ENCODE measurements at regions not wholly inside any gene's neighbourhood (a gene's known extent, or its start where the extent isn't known, plus 50 kb on each side); places are given as distances from the start of the nearest gene placed in this dataset.

DNA sequence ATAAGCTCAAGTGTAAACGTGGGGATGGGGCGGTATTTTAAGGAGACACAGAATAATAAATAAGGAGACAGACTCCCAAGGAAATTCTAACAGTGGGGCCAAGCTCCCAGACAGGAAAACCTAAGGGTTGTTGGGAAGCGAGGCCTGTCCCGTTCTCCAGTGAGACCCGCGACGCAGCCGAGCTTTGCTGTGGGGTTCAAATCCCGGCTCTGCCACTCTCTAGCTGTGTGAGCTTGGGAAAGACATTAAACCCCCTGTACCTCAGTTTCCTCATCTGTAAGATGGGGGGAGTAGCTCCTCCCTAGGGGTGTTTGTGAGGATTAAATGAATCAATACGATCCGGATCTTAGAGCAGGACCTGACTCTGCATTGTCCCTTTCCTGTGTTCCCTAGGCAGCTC lies 106.8 kb downstream of the TRIM29 start:
- H3K4me3 ChIP-seq (ENCODE audit: low read depth, low read length) = no peak overlapping the region
- DNase-seq (ENCODE audit: low read depth, low spot score) = no peak
- POLR2A ChIA-PET = no interaction called here
- CTCF ChIA-PET = no interaction called here
- TF ChIP-seq, protein P1, sequence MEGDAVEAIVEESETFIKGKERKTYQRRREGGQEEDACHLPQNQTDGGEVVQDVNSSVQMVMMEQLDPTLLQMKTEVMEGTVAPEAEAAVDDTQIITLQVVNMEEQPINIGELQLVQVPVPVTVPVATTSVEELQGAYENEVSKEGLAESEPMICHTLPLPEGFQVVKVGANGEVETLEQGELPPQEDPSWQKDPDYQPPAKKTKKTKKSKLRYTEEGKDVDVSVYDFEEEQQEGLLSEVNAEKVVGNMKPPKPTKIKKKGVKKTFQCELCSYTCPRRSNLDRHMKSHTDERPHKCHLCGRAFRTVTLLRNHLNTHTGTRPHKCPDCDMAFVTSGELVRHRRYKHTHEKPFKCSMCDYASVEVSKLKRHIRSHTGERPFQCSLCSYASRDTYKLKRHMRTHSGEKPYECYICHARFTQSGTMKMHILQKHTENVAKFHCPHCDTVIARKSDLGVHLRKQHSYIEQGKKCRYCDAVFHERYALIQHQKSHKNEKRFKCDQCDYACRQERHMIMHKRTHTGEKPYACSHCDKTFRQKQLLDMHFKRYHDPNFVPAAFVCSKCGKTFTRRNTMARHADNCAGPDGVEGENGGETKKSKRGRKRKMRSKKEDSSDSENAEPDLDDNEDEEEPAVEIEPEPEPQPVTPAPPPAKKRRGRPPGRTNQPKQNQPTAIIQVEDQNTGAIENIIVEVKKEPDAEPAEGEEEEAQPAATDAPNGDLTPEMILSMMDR (IDR thresholded peaks at IDR 0.05; ENCODE audit: insufficient read depth, low read length, missing control alignments) = no peak

DNA sequence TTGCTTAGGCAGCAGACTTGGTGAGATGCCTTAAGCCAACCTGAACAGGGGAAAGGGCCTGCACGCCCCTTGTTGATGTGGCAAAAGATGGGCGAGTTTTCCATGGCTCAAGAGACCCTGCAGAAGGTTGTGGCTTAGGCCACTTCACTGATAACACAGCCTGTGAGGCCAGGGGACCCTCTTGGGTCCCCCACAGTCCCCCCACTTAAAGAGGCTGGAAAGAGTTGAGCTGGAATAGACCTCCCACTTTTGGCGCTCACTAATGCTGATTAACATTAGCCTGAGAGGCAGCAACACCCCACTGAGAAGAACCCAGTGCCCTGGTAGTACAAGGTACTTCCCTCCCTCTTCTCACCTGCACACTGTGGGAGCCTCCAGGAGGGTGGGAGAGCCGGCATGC lies 107.5 kb downstream of the TRIM29 start:
- POLR2A ChIA-PET = no interaction called here
- no peak overlapping the region for H3K4me3 ChIP-seq (ENCODE audit: low read depth, low read length)
- TF ChIP-seq, protein P1 (IDR thresholded peaks at IDR 0.05; ENCODE audit: insufficient read depth, low read length, missing control alignments) = no peak
- CTCF ChIA-PET = no interaction called here
- DNase-seq (ENCODE audit: low read depth, low spot score) = no peak

DNA sequence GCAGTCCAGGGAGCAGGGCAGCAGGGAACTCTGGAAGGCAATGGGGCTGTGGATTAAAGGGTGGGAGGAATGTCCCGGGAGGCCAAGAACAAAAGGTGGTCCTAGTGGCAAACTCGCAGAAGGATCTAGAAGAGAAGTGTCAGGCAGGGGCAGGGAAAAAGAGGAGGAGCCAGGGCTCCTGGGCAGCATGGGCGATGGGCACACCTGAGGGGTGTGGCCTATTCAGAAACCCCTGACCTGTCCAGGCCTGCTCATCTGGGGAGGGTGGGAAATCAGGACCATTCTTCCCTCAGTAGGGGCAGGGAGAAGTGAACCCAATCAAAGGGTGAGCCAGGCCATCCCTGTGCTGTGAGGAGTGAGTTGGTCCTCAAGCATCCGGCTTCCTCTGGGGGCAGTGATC lies 108.6 kb downstream of the TRIM29 start:
- POLR2A ChIA-PET = no interaction called here
- H3K4me3 ChIP-seq (ENCODE audit: low read depth, low read length) = no peak overlapping the region
- no peak for DNase-seq (ENCODE audit: low read depth, low spot score)
- TF ChIP-seq, protein P1 (IDR thresholded peaks at IDR 0.05; ENCODE audit: insufficient read depth, low read length, missing control alignments) = no peak
- CTCF ChIA-PET = no interaction called here

DNA sequence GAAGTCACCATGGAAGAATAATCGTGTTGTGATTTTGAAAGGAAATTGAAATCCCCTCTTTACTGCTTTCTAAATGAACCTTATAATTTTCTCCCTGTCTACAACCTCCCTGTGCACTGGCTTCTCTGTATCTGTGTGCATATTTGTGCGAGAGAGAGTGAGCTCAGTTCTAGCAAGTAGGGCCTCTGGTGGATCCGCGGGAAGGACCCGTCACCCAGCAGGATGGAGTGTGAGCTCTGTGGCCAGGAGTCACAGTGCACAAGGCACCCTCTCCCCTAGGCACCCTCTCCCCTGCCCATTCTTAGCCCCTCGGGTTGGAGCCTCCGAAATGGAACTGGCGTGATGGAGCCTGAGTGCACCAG lies 109.0 kb downstream of the TRIM29 start:
- no peak for DNase-seq (ENCODE audit: low read depth, low spot score)

DNA sequence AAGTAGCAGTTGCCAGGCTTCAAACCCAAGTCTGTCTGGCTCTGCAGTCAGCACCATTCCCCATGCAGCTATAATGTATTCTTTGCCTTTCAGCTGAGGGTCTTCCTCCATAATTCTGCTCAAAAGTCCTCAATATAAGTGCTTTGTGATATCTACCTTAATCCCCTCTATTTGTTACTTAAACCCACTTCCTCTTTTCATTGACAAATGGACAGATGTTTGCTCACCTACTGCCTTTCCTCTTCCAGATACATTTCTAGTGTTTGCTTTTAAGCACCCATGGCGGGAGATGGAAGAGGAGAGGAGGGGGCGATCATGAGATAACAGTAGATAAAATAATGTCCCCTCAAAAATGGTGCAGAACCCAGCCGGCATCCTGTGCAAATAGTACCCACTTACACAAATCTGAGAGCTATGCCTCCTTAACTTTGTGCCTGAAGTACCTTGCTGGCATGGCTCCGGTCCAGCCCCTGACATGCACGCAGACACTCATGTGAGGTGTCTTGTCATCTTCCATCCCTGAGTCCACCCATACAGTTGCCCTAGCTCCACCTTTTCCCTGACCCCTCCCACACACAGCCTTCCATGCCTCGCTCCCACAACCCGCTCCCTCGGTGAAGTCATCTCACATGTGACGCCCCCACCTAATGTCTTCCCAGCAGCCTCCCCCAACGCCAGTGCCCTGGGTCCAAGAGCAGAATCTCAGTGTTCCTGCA lies 109.6 kb downstream of the TRIM29 start:
- POLR2A ChIA-PET = no interaction called here
- TF ChIP-seq, protein P1 (IDR thresholded peaks at IDR 0.05; ENCODE audit: insufficient read depth, low read length, missing control alignments) = no peak
- CTCF ChIA-PET = no interaction called here
- DNase-seq (ENCODE audit: low read depth, low spot score) = no peak
- H3K4me3 ChIP-seq (ENCODE audit: low read depth, low read length) = no peak overlapping the region

More for the DNA sequence above, 109.0 kb downstream of the TRIM29 start:
- ChIA-PET CTCF (no interaction called here), POLR2A (no interaction called here)
- TF ChIP-seq, protein P1 (IDR thresholded peaks at IDR 0.05; ENCODE audit: insufficient read depth, low read length, missing control alignments) = no peak
- no peak overlapping the region for H3K4me3 ChIP-seq (ENCODE audit: low read depth, low read length)

DNA sequence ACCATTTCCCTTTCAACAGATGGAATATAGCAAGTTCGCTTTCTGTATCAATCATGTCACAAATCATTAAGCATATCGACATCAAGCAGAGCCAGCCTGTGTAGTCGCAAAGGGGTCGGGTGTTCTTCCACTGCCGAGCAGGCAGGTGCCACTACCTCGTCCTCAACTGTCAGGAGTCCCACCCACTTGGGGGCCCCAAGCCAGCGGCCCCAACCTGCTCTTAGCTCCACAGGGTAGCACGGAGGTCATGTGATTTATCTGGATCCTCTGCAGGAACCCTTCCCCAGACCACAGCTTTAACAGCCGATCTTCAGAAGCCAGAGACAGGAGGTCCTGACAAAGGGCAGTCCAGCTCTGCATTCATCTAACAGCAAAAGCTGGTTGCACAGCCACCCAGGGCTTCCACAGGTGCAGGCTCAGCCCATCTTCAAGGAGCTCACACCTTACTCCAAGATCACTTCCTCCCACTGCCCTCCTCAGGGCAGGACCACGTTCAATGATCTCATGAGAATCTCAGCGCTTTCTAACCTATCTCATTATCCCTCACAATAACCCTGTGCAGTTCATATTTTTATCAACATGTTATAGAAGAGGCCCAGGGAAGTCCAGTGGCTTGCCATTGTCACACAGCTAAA lies 110.2 kb downstream of the TRIM29 start:
- TF ChIP-seq, protein P1 (IDR thresholded peaks at IDR 0.05; ENCODE audit: insufficient read depth, low read length, missing control alignments) = no peak
- POLR2A ChIA-PET = no interaction called here
- no peak for DNase-seq (ENCODE audit: low read depth, low spot score)
- CTCF ChIA-PET = no interaction called here
- H3K4me3 ChIP-seq (ENCODE audit: low read depth, low read length) = no peak overlapping the region
